Jurkat, Clone E6-1 (cell line): ENCODE measurements at regions not wholly inside any gene's neighbourhood (a gene's known extent, or its start where the extent isn't known, plus 50 kb on each side); places are given as distances from the start of the nearest gene placed in this dataset.

Experiments
- DNase-seq: peaks from one replicate; pipeline ENCODE4 v3.0.0-alpha.2; 2011; ENCODE audit warnings: low read depth, low spot score
- H3K4me3 ChIP-seq: 2 replicates; pipeline ENCODE4 v1.5.1; 2011; ENCODE audit warnings: mild to moderate bottlenecking, low read length, control low read depth, moderate library complexity

DNA sequence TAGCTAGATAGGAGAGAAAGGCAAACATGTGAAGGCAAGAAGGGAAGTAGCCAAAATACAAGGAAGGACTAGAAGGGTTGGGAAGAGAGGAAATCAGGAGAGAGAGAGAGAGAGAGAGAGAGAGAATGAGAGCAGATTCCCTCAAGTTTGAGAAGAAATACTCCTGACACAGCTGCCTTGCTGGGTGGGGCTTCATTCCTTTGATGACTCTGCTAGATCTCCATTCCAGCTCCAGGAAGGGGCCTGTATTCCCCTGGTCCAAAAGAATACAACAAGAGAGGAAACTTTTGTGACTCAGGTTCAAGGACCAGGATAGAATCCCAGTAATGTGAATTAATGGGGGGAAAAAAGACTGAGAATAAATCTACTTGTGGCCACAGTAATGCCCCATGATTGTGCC is 62.9 kb upstream of the SPON1 start:
- DNase-seq = no peak
- H3K4me3 ChIP-seq = no peak overlapping the region

GRCh38 chr11:13902523-13902922 is 60.0 kb upstream of the SPON1 start:
- no peak overlapping the region for H3K4me3 ChIP-seq
- DNase-seq = no peak

GRCh38 chr11:13905137-13905781 is 57.3 kb upstream of the SPON1 start:
- no peak for DNase-seq
- H3K4me3 ChIP-seq = no peak overlapping the region

- no peak overlapping the region for H3K4me3 ChIP-seq
- DNase-seq = no peak
These were observed 54.8 kb upstream of the SPON1 start for GRCh38 chr11:13907678-13908077.

GRCh38 chr11:13908535-13908934 is 54.0 kb upstream of the SPON1 start:
- no peak for DNase-seq
- H3K4me3 ChIP-seq = no peak overlapping the region
